CD8-positive, alpha-beta memory T cell (primary cell): ENCODE measurements at regions not wholly inside any gene's neighbourhood (a gene's known extent, or its start where the extent isn't known, plus 50 kb on each side); places are given as distances from the start of the nearest gene placed in this dataset.

Experiments
- CTCF ChIA-PET: fragments of 350-600 bp; sonication (Branson Sonifier 250); formaldehyde crosslinking; loops from one replicate; lab custom pipeline; 2021; ENCODE audit warnings: antibody characterized with exemption; lab: Charles Lee
- POLR2A ChIA-PET: fragments of 350-600 bp; sonication (Branson Sonifier 250); formaldehyde crosslinking; loops from one replicate; lab custom pipeline; 2021; ENCODE audit warnings: antibody characterized with exemption; lab: Charles Lee
- DNase-seq, 5 donors: peaks; one replicate each; pipeline versions ENCODE4 v3.0.0 to v3.0.0-alpha.2; 2020 to 2022; ENCODE audit warnings: mixed read lengths in 1 of 5
- H3K27ac ChIP-seq: one replicate; pipeline ENCODE4 v1.7.0; 2013; ENCODE audit warnings: low read depth, mild to moderate bottlenecking, low read length, moderate library complexity
- H3K27me3 ChIP-seq: 2 replicates; pipeline ENCODE4 v1.7.0; 2013; ENCODE audit warnings: low read length, mild to moderate bottlenecking; ENCODE audit not compliant: insufficient read depth, poor library complexity, severe bottlenecking
- H3K36me3 ChIP-seq: 2 replicates; pipeline ENCODE4 v1.7.0; 2013; ENCODE audit warnings: mild to moderate bottlenecking, low read length, moderate library complexity; ENCODE audit not compliant: insufficient read depth
- H3K4me1 ChIP-seq: 2 replicates; pipeline ENCODE4 v1.7.0; 2013; ENCODE audit warnings: mild to moderate bottlenecking, low read length, moderate library complexity; ENCODE audit not compliant: insufficient read depth
- H3K4me3 ChIP-seq: 2 replicates; pipeline ENCODE4 v1.7.0; 2013; ENCODE audit warnings: mild to moderate bottlenecking, low read length
- H3K9me3 ChIP-seq: 2 replicates; pipeline ENCODE4 v1.7.0; 2013; ENCODE audit warnings: mild to moderate bottlenecking, low read length
- H3K27ac Mint-ChIP-seq, 8 donors: one replicate each; pipeline ENCODE4 v1.8.0; 2020 to 2021; ENCODE audit warnings: mixed read lengths in 8 of 8, mild to moderate bottlenecking in 6 of 8, inconsistent platforms in 3 of 8, moderate library complexity in 3 of 8
- H3K27me3 Mint-ChIP-seq, 2 donors: one replicate each; pipeline ENCODE4 v1.8.0; 2020 to 2021; ENCODE audit warnings: mixed read lengths in 2 of 2, mild to moderate bottlenecking in 1 of 2, moderate library complexity in 1 of 2
- H3K36me3 Mint-ChIP-seq, 3 donors: one replicate each; pipeline ENCODE4 v1.8.0; 2020 to 2021; ENCODE audit warnings: mixed read lengths in 3 of 3, inconsistent platforms in 1 of 3, mild to moderate bottlenecking in 1 of 3
- H3K4me1 Mint-ChIP-seq, 3 donors: one replicate each; pipeline ENCODE4 v1.8.0; 2020 to 2021; ENCODE audit warnings: mixed read lengths in 3 of 3, inconsistent platforms in 1 of 3, mild to moderate bottlenecking in 1 of 3
- H3K4me3 Mint-ChIP-seq, 7 donors: one replicate each; pipeline ENCODE4 v1.8.0; 2020 to 2021; ENCODE audit warnings: mixed read lengths in 7 of 7, mild to moderate bottlenecking in 6 of 7, moderate library complexity in 4 of 7, inconsistent platforms in 2 of 7
- H3K9me3 Mint-ChIP-seq, 5 donors: one replicate each; pipeline ENCODE4 v1.8.0; 2020 to 2022; ENCODE audit warnings: mixed read lengths in 5 of 5, mild to moderate bottlenecking in 3 of 5, moderate library complexity in 2 of 5, inconsistent platforms in 1 of 5

GRCh38 chr21:31460980-31461379 lies 116.9 kb upstream of the TIAM1 start:
- H3K27me3 Mint-ChIP-seq = peaks cover 0 to 1% of the 10 kb centered on the region in 2 donors
- no peak overlapping the region for H3K27ac Mint-ChIP-seq
- Histone ChIP-seq H3K27ac (no peak overlapping the region), H3K9me3 (no peaks in the 10 kb centered on the region), H3K4me3 (no peak overlapping the region), H3K27me3 (no peaks in the 10 kb centered on the region), H3K4me1 (no peaks in the 10 kb centered on the region), H3K36me3 (no peaks in the 10 kb centered on the region)
- H3K4me3 Mint-ChIP-seq = no peak overlapping the region
- H3K36me3 Mint-ChIP-seq = peaks cover 0 to 2% (median 0%) of the 10 kb centered on the region in 3 donors
- CTCF ChIA-PET = no interaction called here
- H3K9me3 Mint-ChIP-seq = peaks cover 0 to 3% (median 0%) of the 10 kb centered on the region in 5 donors
- peak in 1 of 5 donors; percentile 51 for DNase-seq
- POLR2A ChIA-PET = no interaction called here
- peaks cover 0 to 10% (median 0%) of the 10 kb centered on the region in 3 donors for H3K4me1 Mint-ChIP-seq

- ChIA-PET POLR2A (no interaction called here), CTCF (no interaction called here)
- Histone ChIP-seq H3K9me3 (no peaks in the 10 kb centered on the region), H3K27me3 (no peaks in the 10 kb centered on the region), H3K27ac (no peak overlapping the region), H3K36me3 (no peaks in the 10 kb centered on the region), H3K4me3 (no peak overlapping the region), H3K4me1 (no peaks in the 10 kb centered on the region)
- Mint-ChIP-seq H3K4me1 (peaks cover 0 to 10% (median 0%) of the 10 kb centered on the region in 3 donors), H3K27me3 (peaks cover 0 to 1% of the 10 kb centered on the region in 2 donors), H3K36me3 (peaks cover 0 to 2% (median 0%) of the 10 kb centered on the region in 3 donors), H3K4me3 (no peak overlapping the region), H3K9me3 (peaks cover 0 to 3% (median 0%) of the 10 kb centered on the region in 5 donors), H3K27ac (no peak overlapping the region)
- no peak for DNase-seq
Measured at GRCh38 chr21:31459457-31459856, 115.4 kb upstream of the TIAM1 start.

GRCh38 chr21:31457675-31458074 lies 113.6 kb upstream of the TIAM1 start:
- H3K27me3 ChIP-seq = no peaks in the 10 kb centered on the region
- peaks cover 0 to 10% (median 0%) of the 10 kb centered on the region in 3 donors for H3K4me1 Mint-ChIP-seq
- no peak overlapping the region for H3K4me3 Mint-ChIP-seq
- ChIA-PET CTCF (no interaction called here), POLR2A (no interaction called here)
- no peak overlapping the region for H3K27ac ChIP-seq
- H3K27ac Mint-ChIP-seq = no peak overlapping the region
- H3K36me3 Mint-ChIP-seq = peaks cover 0 to 3% (median 0%) of the 10 kb centered on the region in 3 donors
- no peak overlapping the region for H3K4me3 ChIP-seq
- no peak for DNase-seq
- no peaks in the 10 kb centered on the region for H3K36me3 ChIP-seq
- H3K9me3 Mint-ChIP-seq = peaks cover 0 to 3% (median 0%) of the 10 kb centered on the region in 5 donors
- H3K27me3 Mint-ChIP-seq = peaks cover 0 to 1% of the 10 kb centered on the region in 2 donors
- no peaks in the 10 kb centered on the region for H3K9me3 ChIP-seq
- no peaks in the 10 kb centered on the region for H3K4me1 ChIP-seq

GRCh38 chr21:31456201-31456600 lies 112.1 kb upstream of the TIAM1 start:
- no peak overlapping the region for H3K27ac ChIP-seq
- Mint-ChIP-seq H3K27me3 (peaks cover 0 to 1% of the 10 kb centered on the region in 2 donors), H3K4me3 (no peak overlapping the region), H3K4me1 (peaks cover 0 to 10% (median 0%) of the 10 kb centered on the region in 3 donors), H3K36me3 (peaks cover 0 to 4% (median 0%) of the 10 kb centered on the region in 3 donors), H3K9me3 (peaks cover 0 to 3% (median 0%) of the 10 kb centered on the region in 5 donors), H3K27ac (no peak overlapping the region)
- CTCF ChIA-PET = no interaction called here
- no peak for DNase-seq
- no peaks in the 10 kb centered on the region for H3K36me3 ChIP-seq
- POLR2A ChIA-PET = interaction anchor here (0.5 kb wide), 1 partner anchor 58 kb away, joined by 3 read pairs; no protein-coding TSS in a partner anchor
- no peaks in the 10 kb centered on the region for H3K4me1 ChIP-seq
- no peak overlapping the region for H3K4me3 ChIP-seq
- H3K27me3 ChIP-seq = no peaks in the 10 kb centered on the region
- no peaks in the 10 kb centered on the region for H3K9me3 ChIP-seq

GRCh38 chr21:31455506-31455905 lies 111.4 kb upstream of the TIAM1 start:
- POLR2A ChIA-PET = no interaction called here
- Histone ChIP-seq H3K27me3 (no peaks in the 10 kb centered on the region), H3K9me3 (no peaks in the 10 kb centered on the region), H3K4me1 (no peaks in the 10 kb centered on the region), H3K27ac (no peak overlapping the region), H3K4me3 (no peak overlapping the region), H3K36me3 (no peaks in the 10 kb centered on the region)
- H3K27ac Mint-ChIP-seq = no peak overlapping the region
- H3K27me3 Mint-ChIP-seq = peaks cover 0 to 1% of the 10 kb centered on the region in 2 donors
- H3K4me3 Mint-ChIP-seq = no peak overlapping the region
- DNase-seq = no peak
- CTCF ChIA-PET = no interaction called here
- peaks cover 0 to 3% (median 0%) of the 10 kb centered on the region in 5 donors for H3K9me3 Mint-ChIP-seq
- H3K36me3 Mint-ChIP-seq = peaks cover 0 to 4% (median 0%) of the 10 kb centered on the region in 3 donors
- peaks cover 0 to 3% (median 0%) of the 10 kb centered on the region in 3 donors for H3K4me1 Mint-ChIP-seq

- Histone ChIP-seq H3K36me3 (no peaks in the 10 kb centered on the region), H3K4me3 (no peak overlapping the region), H3K4me1 (peaks cover 15% of the 10 kb centered on the region), H3K27me3 (no peaks in the 10 kb centered on the region), H3K9me3 (no peaks in the 10 kb centered on the region), H3K27ac (no peak overlapping the region)
- peaks cover 0 to 4% of the 10 kb centered on the region in 2 donors for H3K27me3 Mint-ChIP-seq
- peaks cover 0 to 2% (median 0%) of the 10 kb centered on the region in 5 donors for H3K9me3 Mint-ChIP-seq
- ChIA-PET CTCF (no interaction called here), POLR2A (no interaction called here)
- no peak for DNase-seq
- H3K27ac Mint-ChIP-seq = no peak overlapping the region
- no peak overlapping the region for H3K4me3 Mint-ChIP-seq
- peaks cover 16 to 22% (median 20%) of the 10 kb centered on the region in 3 donors for H3K4me1 Mint-ChIP-seq
- H3K36me3 Mint-ChIP-seq = peaks cover 0 to 4% (median 0%) of the 10 kb centered on the region in 3 donors
Measured at GRCh38 chr21:31450980-31451379, 106.9 kb upstream of the TIAM1 start.

- H3K27ac Mint-ChIP-seq = peak overlapping the region in 2 of 8 donors; percentile 37 to 58
- H3K36me3 Mint-ChIP-seq = peaks cover 0 to 4% (median 0%) of the 10 kb centered on the region in 3 donors
- no peak overlapping the region for H3K4me3 ChIP-seq
- DNase-seq = no peak
- no peaks in the 10 kb centered on the region for H3K27me3 ChIP-seq
- H3K27me3 Mint-ChIP-seq = peaks cover 0 to 4% of the 10 kb centered on the region in 2 donors
- H3K9me3 ChIP-seq = no peaks in the 10 kb centered on the region
- CTCF ChIA-PET = no interaction called here
- peaks cover 0 to 2% (median 0%) of the 10 kb centered on the region in 5 donors for H3K9me3 Mint-ChIP-seq
- peaks cover 22 to 30% (median 28%) of the 10 kb centered on the region in 3 donors for H3K4me1 Mint-ChIP-seq
- H3K4me1 ChIP-seq = peaks cover 22% of the 10 kb centered on the region
- no peaks in the 10 kb centered on the region for H3K36me3 ChIP-seq
- no peak overlapping the region for H3K4me3 Mint-ChIP-seq
- H3K27ac ChIP-seq = no peak overlapping the region
- POLR2A ChIA-PET = no interaction called here
Measured at GRCh38 chr21:31449921-31450535, 106.0 kb upstream of the TIAM1 start.

GRCh38 chr21:31448496-31448895 lies 104.4 kb upstream of the TIAM1 start:
- peaks cover 31 to 46% (median 42%) of the 10 kb centered on the region in 3 donors for H3K4me1 Mint-ChIP-seq
- DNase-seq = no peak
- Histone ChIP-seq H3K36me3 (no peaks in the 10 kb centered on the region), H3K4me3 (no peak overlapping the region), H3K9me3 (no peaks in the 10 kb centered on the region), H3K4me1 (peaks cover 24% of the 10 kb centered on the region), H3K27me3 (no peaks in the 10 kb centered on the region), H3K27ac (no peak overlapping the region)
- ChIA-PET POLR2A (no interaction called here), CTCF (no interaction called here)
- peaks cover 0 to 2% (median 0%) of the 10 kb centered on the region in 5 donors for H3K9me3 Mint-ChIP-seq
- no peak overlapping the region for H3K27ac Mint-ChIP-seq
- H3K4me3 Mint-ChIP-seq = no peak overlapping the region
- peaks cover 0 to 4% (median 0%) of the 10 kb centered on the region in 3 donors for H3K36me3 Mint-ChIP-seq
- H3K27me3 Mint-ChIP-seq = peaks cover 0 to 4% of the 10 kb centered on the region in 2 donors
